Fibroblast of villous mesenchyme (primary cell): ENCODE measurements at regions not wholly inside any gene's neighbourhood (a gene's known extent, or its start where the extent isn't known, plus 50 kb on each side); places are given as distances from the start of the nearest gene placed in this dataset.
"Not testable (repeated sequence)": the region's sequence is repeated elsewhere in the genome, so short reads cannot be mapped to it uniquely, and the experiment has no call there.

ENCODE experiments used
- DNase-seq: peaks from one replicate; pipeline ENCODE4 v3.0.0-alpha.2; 2010; ENCODE audit warnings: low read depth
- H3K4me3 ChIP-seq: 2 replicates; pipeline ENCODE4 v1.5.1; 2011; ENCODE audit warnings: low read depth, mild to moderate bottlenecking, low read length
- CTCF ChIP-seq: IDR thresholded peaks from 2 replicates; pipeline ENCODE4 v1.5.1; 2012; ENCODE audit warnings: low read depth, mild to moderate bottlenecking, low read length; ENCODE audit not compliant: insufficient read depth

- no peak for TF ChIP-seq CTCF
- H3K4me3 ChIP-seq = no peak overlapping the region
- DNase-seq = no peak
Measured at GRCh38 chr3:189410522-189410921, 220.7 kb upstream of the TP63 start.

DNA sequence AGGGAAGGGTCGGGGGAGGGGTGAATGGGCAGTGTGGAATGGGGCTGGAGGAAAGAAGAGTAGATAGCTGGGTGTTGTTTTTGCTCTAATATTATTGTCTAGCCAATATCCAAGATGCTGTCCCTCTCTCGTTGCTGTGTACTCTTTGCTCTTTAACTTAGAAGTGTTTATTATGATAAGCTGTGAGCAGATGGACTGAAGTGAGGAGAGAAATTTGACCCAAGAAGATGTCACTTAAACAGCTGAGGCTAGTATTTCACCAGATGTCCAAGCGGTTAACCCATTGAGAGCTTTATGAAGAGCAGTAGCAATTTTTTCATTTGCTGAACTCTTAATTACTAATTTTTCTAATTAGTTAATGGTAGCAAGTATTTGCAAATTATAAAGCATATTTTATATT, 212.2 kb upstream of the TP63 start:
- no peak for TF ChIP-seq CTCF
- peak; percentile 5 for DNase-seq
- no peak overlapping the region for H3K4me3 ChIP-seq

- no peak overlapping the region for H3K4me3 ChIP-seq
- TF ChIP-seq CTCF = no peak
- no peak for DNase-seq
Measured at GRCh38 chr3:189419683-189420082, 211.5 kb upstream of the TP63 start.

DNA sequence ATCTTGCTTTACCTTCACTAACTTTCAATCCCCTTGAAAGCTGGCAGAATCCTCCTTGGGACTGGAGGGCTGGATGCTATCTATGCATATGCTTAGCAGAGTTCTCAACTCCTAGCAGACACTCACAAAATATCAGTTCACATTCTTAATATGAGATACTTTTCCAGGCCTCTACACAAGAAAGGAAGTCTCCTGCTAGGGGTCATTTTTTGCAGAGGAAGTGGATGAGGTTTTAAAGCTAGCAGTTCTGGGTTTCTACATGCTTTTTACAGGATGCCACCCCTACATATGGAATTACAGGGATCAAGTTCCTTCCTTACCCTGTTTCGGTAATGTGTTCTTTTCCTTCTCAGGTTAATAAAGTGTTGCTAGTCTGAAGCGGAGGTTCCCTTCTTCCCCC, 206.3 kb upstream of the TP63 start:
- no peak for DNase-seq
- H3K4me3 ChIP-seq = no peak overlapping the region
- no peak for TF ChIP-seq CTCF

GRCh38 chr3:189429019-189429418, 202.2 kb upstream of the TP63 start:
- DNase-seq = no peak
- TF ChIP-seq CTCF = no peak
- no peak overlapping the region for H3K4me3 ChIP-seq

GRCh38 chr3:189430166-189430565, 201.0 kb upstream of the TP63 start:
- TF ChIP-seq CTCF = no peak
- H3K4me3 ChIP-seq = no peak overlapping the region
- no peak for DNase-seq

DNA sequence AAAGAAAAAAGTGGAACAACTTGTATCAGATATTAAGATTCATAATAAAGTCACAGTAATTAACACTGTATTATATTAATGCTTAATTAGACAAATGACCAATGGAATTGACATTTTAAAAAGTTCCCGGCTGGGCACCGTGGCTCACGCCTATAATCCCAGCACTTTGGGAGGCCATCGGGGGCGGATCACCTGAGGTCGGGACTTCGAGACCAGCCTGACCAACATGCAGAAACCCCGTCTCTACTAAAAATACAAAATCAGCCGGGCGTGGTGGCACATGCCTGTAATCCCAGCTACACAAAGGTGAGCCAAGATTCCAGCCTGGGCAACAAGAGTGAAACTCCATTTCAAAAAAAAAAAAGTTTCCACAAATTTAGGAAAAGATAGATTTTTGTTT, 188.9 kb upstream of the TP63 start:
- not testable (repeated sequence) for H3K4me3 ChIP-seq, DNase-seq
